Heart left ventricle (tissue), 16 donors: ENCODE measurements at regions not wholly inside any gene's neighbourhood (a gene's known extent, or its start where the extent isn't known, plus 50 kb on each side); places are given as distances from the start of the nearest gene placed in this dataset.
A peak's percentile ranks its signal among the peaks of the same experiment; 100 is the strongest.

ENCODE experiments used
- ATAC-seq, 4 donors: fragments of 200-7000 bp; cut with Tn5 transposase; one replicate each; pipeline ENCODE4 v1.9.1; 2020 to 2022; ENCODE audit warnings: moderate library complexity in 4 of 4, mild to moderate bottlenecking in 3 of 4, moderate number of reproducible peaks in 1 of 4
- DNase-seq, 5 donors: peaks; one replicate each; pipeline ENCODE4 v3.0.0-alpha.2; 2020
- H3K27ac ChIP-seq, 12 donors: fragments of 200-600 bp; sonication (generic) in 4 of 12; one replicate each; pipeline versions ENCODE4 v1.5.0 to v1.8.0; 2016 to 2022; ENCODE audit warnings: mild to moderate bottlenecking in 2 of 12
- H3K27me3 ChIP-seq, 9 donors: fragments of 200-600 bp; sonication (generic) in 2 of 9; one replicate each; pipeline versions ENCODE4 v1.5.1 to v1.8.0; 2016 to 2022; ENCODE audit warnings: mild to moderate bottlenecking in 3 of 9
- H3K36me3 ChIP-seq, 9 donors: fragments of 200-600 bp; sonication (generic) in 2 of 9; one replicate each; pipeline versions ENCODE4 v1.5.0 to v1.8.0; 2018 to 2022; ENCODE audit warnings: mild to moderate bottlenecking in 2 of 9
- H3K4me1 ChIP-seq, 12 donors: fragments of 200-600 bp; sonication (generic) in 4 of 12; one replicate each; pipeline versions ENCODE4 v1.5.0 to v1.8.0; 2016 to 2022; ENCODE audit warnings: mild to moderate bottlenecking in 3 of 12
- H3K4me3 ChIP-seq, 12 donors: fragments of 200-600 bp; sonication (generic) in 4 of 12; one replicate each; pipeline versions ENCODE4 v1.5.0 to v1.8.0; 2017 to 2022; ENCODE audit warnings: mild to moderate bottlenecking in 9 of 12, moderate library complexity in 4 of 12
- H3K9me3 ChIP-seq, 12 donors: fragments of 200-600 bp; sonication (generic) in 4 of 12; one replicate each; pipeline versions ENCODE4 v1.5.0 to v1.8.0; 2016 to 2022; ENCODE audit warnings: mild to moderate bottlenecking in 1 of 12
- POLR2A ChIP-seq, 2 donors: fragments of 450-650 bp; IDR thresholded peaks; one replicate each; pipeline ENCODE4 v1.6.1; 2017; ENCODE audit warnings: antibody characterized with exemption in 2 of 2, mild to moderate bottlenecking in 2 of 2, moderate library complexity in 2 of 2
- WGBS, 4 donors: extraction: QIAGEN DNeasy Blood & Tissue Kit in 2 of 4; methylation state at CpG; one replicate each; pipeline versions ENCODE4 v1.1.5 to v1.1.7; 2013 to 2018; 5-methylcytosine and 5-hydroxymethylcytosine counted together
- intact Hi-C, 10 donors: fragments of 100-400 bp; cut with DNase I; formaldehyde crosslinking; loops; one replicate each; pipeline versions ENCODE4 v1.11.1 to v1.14.2; 2022
- TF ChIP-seq, protein P1 (sequence below), 12 donors: fragments of 200-600 bp; sonication (generic) in 4 of 12; IDR thresholded peaks; one replicate each; pipeline versions ENCODE4 v1.5.0 to v1.8.0; 2018 to 2022; ENCODE audit warnings: antibody characterized with exemption in 12 of 12, mild to moderate bottlenecking in 5 of 12
- donor health status: ischemic (EF 13 %, LVEDD 7.1; RV severe dilation, severe dysfunction).
- donor health status: healthy with polysubstance abuse.
- donor health status: DM: no; HTN: yes; CAD: no.
- donor health status: DM: no; HTN: no; CAD: no.
- donor health status: ischemic (EF 25% LVEDD 6.9; RV normal size, moderate dysfunction).
- donor health status: ischemic (EF 25% LVEDD 5.7; RV mildly dilated, moderate dysfunction).
- donor health status: healthy.
- donor health status: DM: yes; HTN: yes; CAD: no.
- donor health status: ischemic (EF 35%, LVEDD 5.7; RV mildly dilated, moderate dysfunction).
- donor health status: nonischemic (EF 11% LVEDD 7.7; RV severe dilation, severe dysfunction).
- donor health status: DM: yes; HTN: yes; CAD: no.
- donor health status: PGD.
- donor health status: ischemic (EF 29% LVEDD 5.4; RV normal size, mild dysfunction).
- donor health status: nonischemic (EF 23%, LVEDD 6.1; RV moderate dilation, normal function).

- intact Hi-C loops = no loop called here
- 72 to 98% (median 85%) methylated on average over 2 of the region's 2 CpGs for WGBS, 4 donors
These were observed 554.9 kb downstream of the KLHL4 start for GRCh38 chrX:88072339-88073030.

GRCh38 chrX:88101968-88102367 is 584.4 kb downstream of the KLHL4 start:
- no peaks in the 10 kb centered on the region for H3K27me3 ChIP-seq
- no peaks in the 10 kb centered on the region for H3K4me1 ChIP-seq
- ATAC-seq = no peak
- H3K27ac ChIP-seq = no peak overlapping the region
- no peaks in the 10 kb centered on the region for H3K9me3 ChIP-seq
- TF ChIP-seq, protein P1, sequence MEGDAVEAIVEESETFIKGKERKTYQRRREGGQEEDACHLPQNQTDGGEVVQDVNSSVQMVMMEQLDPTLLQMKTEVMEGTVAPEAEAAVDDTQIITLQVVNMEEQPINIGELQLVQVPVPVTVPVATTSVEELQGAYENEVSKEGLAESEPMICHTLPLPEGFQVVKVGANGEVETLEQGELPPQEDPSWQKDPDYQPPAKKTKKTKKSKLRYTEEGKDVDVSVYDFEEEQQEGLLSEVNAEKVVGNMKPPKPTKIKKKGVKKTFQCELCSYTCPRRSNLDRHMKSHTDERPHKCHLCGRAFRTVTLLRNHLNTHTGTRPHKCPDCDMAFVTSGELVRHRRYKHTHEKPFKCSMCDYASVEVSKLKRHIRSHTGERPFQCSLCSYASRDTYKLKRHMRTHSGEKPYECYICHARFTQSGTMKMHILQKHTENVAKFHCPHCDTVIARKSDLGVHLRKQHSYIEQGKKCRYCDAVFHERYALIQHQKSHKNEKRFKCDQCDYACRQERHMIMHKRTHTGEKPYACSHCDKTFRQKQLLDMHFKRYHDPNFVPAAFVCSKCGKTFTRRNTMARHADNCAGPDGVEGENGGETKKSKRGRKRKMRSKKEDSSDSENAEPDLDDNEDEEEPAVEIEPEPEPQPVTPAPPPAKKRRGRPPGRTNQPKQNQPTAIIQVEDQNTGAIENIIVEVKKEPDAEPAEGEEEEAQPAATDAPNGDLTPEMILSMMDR (IDR thresholded peaks at IDR 0.05) = no peak
- TF ChIP-seq POLR2A (IDR thresholded peaks at IDR 0.05) = no peak
- no peak for DNase-seq
- H3K4me3 ChIP-seq = no peak overlapping the region
- H3K36me3 ChIP-seq = no peaks in the 10 kb centered on the region
- 14 to 23% (median 15%) methylated on average over 2 of the region's 2 CpGs for WGBS, 4 donors
- intact Hi-C loops = no loop called here

More at GRCh38 chrX:88072339-88073030, 554.9 kb downstream of the KLHL4 start:
- TF ChIP-seq POLR2A (IDR thresholded peaks at IDR 0.05) = no peak
- TF ChIP-seq, protein P1 (IDR thresholded peaks at IDR 0.05) = no peak
- Histone ChIP-seq H3K27me3 (no peaks in the 10 kb centered on the region), H3K4me3 (no peak overlapping the region), H3K9me3 (no peaks in the 10 kb centered on the region), H3K36me3 (no peaks in the 10 kb centered on the region), H3K27ac (no peak overlapping the region), H3K4me1 (no peaks in the 10 kb centered on the region)
- DNase-seq = no peak
- ATAC-seq = no peak

- H3K27me3 ChIP-seq = no peaks in the 10 kb centered on the region
- no peaks in the 10 kb centered on the region for H3K4me1 ChIP-seq
- DNase-seq (no peak), ATAC-seq (no peak)
- 19 to 25% (median 23%) methylated on average over 3 of the region's 3 CpGs for WGBS, 4 donors
- intact Hi-C loops = no loop called here
- H3K9me3 ChIP-seq = no peaks in the 10 kb centered on the region
- H3K36me3 ChIP-seq = no peaks in the 10 kb centered on the region
- no peak overlapping the region for H3K4me3 ChIP-seq
- H3K27ac ChIP-seq = no peak overlapping the region
- no peak for TF ChIP-seq POLR2A (IDR thresholded peaks at IDR 0.05)
- TF ChIP-seq, protein P1 (IDR thresholded peaks at IDR 0.05) = peak in 2 of 12 donors; percentile 7 to 13
These were observed 611.3 kb upstream of the CPXCR1 start for GRCh38 chrX:88135735-88136134.

DNA sequence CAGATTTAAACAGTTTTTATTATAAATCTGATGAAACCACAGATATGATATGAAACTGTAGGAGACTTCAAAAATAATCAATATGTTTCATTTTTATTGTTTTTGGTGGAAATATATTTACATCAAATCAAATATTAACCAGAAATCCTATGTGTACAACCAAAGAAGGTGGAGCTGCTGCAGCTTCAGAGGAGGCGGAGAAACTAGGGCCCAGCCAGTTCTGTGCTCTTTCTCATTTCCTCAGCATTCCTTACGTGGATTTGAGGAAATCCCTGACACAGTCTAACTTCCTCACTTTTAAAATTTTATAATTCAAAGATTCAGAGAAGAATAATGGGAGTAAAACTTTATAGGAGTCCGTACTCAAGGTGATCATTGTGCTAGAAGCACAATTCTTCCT is 610.7 kb upstream of the CPXCR1 start:
- Histone ChIP-seq H3K4me1 (no peaks in the 10 kb centered on the region), H3K4me3 (no peak overlapping the region), H3K9me3 (no peaks in the 10 kb centered on the region), H3K36me3 (no peaks in the 10 kb centered on the region), H3K27ac (no peak overlapping the region), H3K27me3 (no peaks in the 10 kb centered on the region)
- intact Hi-C loops = no loop called here
- no peak for DNase-seq
- WGBS, 4 donors = 51 to 60% (median 56%) methylated on average over 3 of the region's 3 CpGs
- TF ChIP-seq, protein P1 (IDR thresholded peaks at IDR 0.05) = no peak
- TF ChIP-seq POLR2A (IDR thresholded peaks at IDR 0.05) = no peak
- no peak for ATAC-seq
